ENCODE measurements at regions not wholly inside any gene's neighbourhood (a gene's known extent, or its start where the extent isn't known, plus 50 kb on each side); places are given as distances from the start of the nearest gene placed in this dataset.
"Not testable (repeated sequence)": the region's sequence is repeated elsewhere in the genome, so short reads cannot be mapped to it uniquely, and the experiment has no call there.

DNA sequence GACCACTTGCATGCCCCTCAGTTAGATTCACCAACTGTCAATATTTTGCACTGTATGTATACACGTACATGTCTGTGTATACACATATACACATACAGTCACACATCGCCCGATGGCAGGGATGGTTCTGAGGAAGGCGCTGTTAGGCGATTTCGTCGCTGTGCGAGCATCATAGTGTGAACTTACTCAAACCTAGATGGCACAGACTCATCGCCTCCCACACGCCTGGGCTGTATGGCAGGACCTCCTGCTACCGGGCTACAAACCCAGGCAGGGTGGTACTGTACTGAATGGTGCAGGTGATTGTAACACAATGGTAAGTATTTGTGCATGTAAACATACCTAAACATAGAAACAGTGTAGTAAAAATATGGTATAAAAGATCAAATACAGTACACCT, 57.2 kb upstream of the LRPAP1 start:
- TF ChIP-seq, protein P1, sequence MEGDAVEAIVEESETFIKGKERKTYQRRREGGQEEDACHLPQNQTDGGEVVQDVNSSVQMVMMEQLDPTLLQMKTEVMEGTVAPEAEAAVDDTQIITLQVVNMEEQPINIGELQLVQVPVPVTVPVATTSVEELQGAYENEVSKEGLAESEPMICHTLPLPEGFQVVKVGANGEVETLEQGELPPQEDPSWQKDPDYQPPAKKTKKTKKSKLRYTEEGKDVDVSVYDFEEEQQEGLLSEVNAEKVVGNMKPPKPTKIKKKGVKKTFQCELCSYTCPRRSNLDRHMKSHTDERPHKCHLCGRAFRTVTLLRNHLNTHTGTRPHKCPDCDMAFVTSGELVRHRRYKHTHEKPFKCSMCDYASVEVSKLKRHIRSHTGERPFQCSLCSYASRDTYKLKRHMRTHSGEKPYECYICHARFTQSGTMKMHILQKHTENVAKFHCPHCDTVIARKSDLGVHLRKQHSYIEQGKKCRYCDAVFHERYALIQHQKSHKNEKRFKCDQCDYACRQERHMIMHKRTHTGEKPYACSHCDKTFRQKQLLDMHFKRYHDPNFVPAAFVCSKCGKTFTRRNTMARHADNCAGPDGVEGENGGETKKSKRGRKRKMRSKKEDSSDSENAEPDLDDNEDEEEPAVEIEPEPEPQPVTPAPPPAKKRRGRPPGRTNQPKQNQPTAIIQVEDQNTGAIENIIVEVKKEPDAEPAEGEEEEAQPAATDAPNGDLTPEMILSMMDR (IDR thresholded peaks at IDR 0.05), result not testable (repeated sequence)
- TF ChIP-seq POLR2A (IDR thresholded peaks at IDR 0.05), result not testable (repeated sequence)
